WTC11 (cell line): ENCODE measurements at regions not wholly inside any gene's neighbourhood (a gene's known extent, or its start where the extent isn't known, plus 50 kb on each side); places are given as distances from the start of the nearest gene placed in this dataset.

Experiments
- ATAC-seq: fragments of 200-7000 bp; cut with Tn5 transposase; 2 replicates; pipeline ENCODE4 v1.10.0; 2021; ENCODE audit warnings: mild to moderate bottlenecking, moderate library complexity
- CTCF ChIA-PET: fragments of 300-600 bp; sonication (Branson Sonifier 250); formaldehyde crosslinking; loops from one replicate; lab custom pipeline; 2021; ENCODE audit warnings: antibody characterized with exemption; lab: Charles Lee
- POLR2A ChIA-PET: fragments of 350-600 bp; sonication (Branson Sonifier 250); formaldehyde crosslinking; loops from one replicate; lab custom pipeline; 2021; ENCODE audit warnings: antibody characterized with exemption; lab: Charles Lee
- DNase-seq: peaks from one replicate; pipeline ENCODE4 v3.0.0; 2021; ENCODE audit warnings: low spot score
- H3K27ac Mint-ChIP-seq: 2 replicates; pipeline ENCODE4 v1.8.0; 2021; ENCODE audit warnings: mixed read lengths
- H3K27me3 Mint-ChIP-seq: 2 replicates; pipeline ENCODE4 v1.8.0; 2021; ENCODE audit warnings: low read depth, mild to moderate bottlenecking, moderate library complexity, mixed read lengths
- H3K36me3 Mint-ChIP-seq: 2 replicates; pipeline ENCODE4 v1.8.0; 2021; ENCODE audit warnings: mixed read lengths
- H3K4me1 Mint-ChIP-seq: 2 replicates; pipeline ENCODE4 v1.8.0; 2022; ENCODE audit warnings: mixed read lengths
- H3K4me3 Mint-ChIP-seq: 2 replicates; pipeline ENCODE4 v1.8.0; 2021; ENCODE audit warnings: mild to moderate bottlenecking, moderate library complexity, mixed read lengths
- H3K9me3 Mint-ChIP-seq: 2 replicates; pipeline ENCODE4 v1.8.0; 2021; ENCODE audit warnings: mixed read lengths
- AR ChIP-seq: fragments of 250-450 bp; sonication (Bioruptor Pico); IDR thresholded peaks from 2 replicates; pipeline ENCODE4 v1.9.0; 2021; ENCODE audit warnings: mild to moderate bottlenecking
- CBFB ChIP-seq: sonication (generic); formaldehyde crosslinking; IDR thresholded peaks from 2 replicates; pipeline ENCODE4 v1.8.1; 2022; ENCODE audit warnings: mild to moderate bottlenecking, low read depth, missing genetic modification reagents
- CREB1 ChIP-seq: sonication (generic); formaldehyde crosslinking; IDR thresholded peaks from 2 replicates; pipeline ENCODE4 v1.8.0; 2023; ENCODE audit warnings: mild to moderate bottlenecking, missing genetic modification reagents
- ERG ChIP-seq: fragments of 250-450 bp; sonication (Bioruptor Pico); IDR thresholded peaks from 2 replicates; pipeline ENCODE4 v1.8.0; 2021; ENCODE audit warnings: mild to moderate bottlenecking
- ETV6 ChIP-seq: sonication (generic); formaldehyde crosslinking; IDR thresholded peaks from 2 replicates; pipeline ENCODE4 v1.8.1; 2022; ENCODE audit warnings: mild to moderate bottlenecking, missing genetic modification reagents
- FOXK1 ChIP-seq: sonication (generic); formaldehyde crosslinking; IDR thresholded peaks from 2 replicates; pipeline ENCODE4 v1.8.0; 2022; ENCODE audit warnings: mild to moderate bottlenecking, moderate library complexity, missing genetic modification reagents
- GRHL2 ChIP-seq: fragments of 250-450 bp; sonication (Bioruptor Pico); IDR thresholded peaks from 2 replicates; pipeline ENCODE4 v1.8.0; 2022; ENCODE audit warnings: mild to moderate bottlenecking, moderate library complexity; ENCODE audit not compliant: insufficient replicate concordance, severe bottlenecking
- GTF2I ChIP-seq: fragments of 250-450 bp; sonication (Bioruptor Pico); conservative IDR thresholded peaks from 2 replicates; pipeline ENCODE4 v1.4.0; 2021; ENCODE audit warnings: mild to moderate bottlenecking
- JUN ChIP-seq: sonication (generic); formaldehyde crosslinking; IDR thresholded peaks from 2 replicates; pipeline ENCODE4 v1.8.0; 2023; ENCODE audit warnings: mild to moderate bottlenecking, missing genetic modification reagents
- KAT7 ChIP-seq: sonication (generic); formaldehyde crosslinking; IDR thresholded peaks from 2 replicates; pipeline ENCODE4 v1.8.1; 2023; ENCODE audit warnings: missing genetic modification reagents, mild to moderate bottlenecking, borderline replicate concordance
- MAX ChIP-seq: sonication (generic); formaldehyde crosslinking; IDR thresholded peaks from 2 replicates; pipeline ENCODE4 v1.8.0; 2022; ENCODE audit warnings: mild to moderate bottlenecking, missing genetic modification reagents
- MXD4 ChIP-seq: fragments of 250-450 bp; sonication (Bioruptor Pico); IDR thresholded peaks from 2 replicates; pipeline ENCODE4 v1.8.0; 2021; ENCODE audit warnings: mild to moderate bottlenecking, moderate library complexity, borderline replicate concordance
- MYBL2 ChIP-seq: sonication (generic); formaldehyde crosslinking; IDR thresholded peaks from 2 replicates; pipeline ENCODE4 v1.8.1; 2023; ENCODE audit warnings: mild to moderate bottlenecking, moderate library complexity, missing genetic modification reagents
- NFATC4 ChIP-seq: fragments of 250-450 bp; sonication (Bioruptor Pico); IDR thresholded peaks from 2 replicates; pipeline ENCODE4 v1.9.0; 2021; ENCODE audit warnings: mild to moderate bottlenecking
- NR1H2 ChIP-seq: sonication (generic); formaldehyde crosslinking; IDR thresholded peaks from 2 replicates; pipeline ENCODE4 v1.9.0; 2021; ENCODE audit warnings: mild to moderate bottlenecking, moderate library complexity, missing genetic modification reagents
- NR3C1 ChIP-seq: sonication (generic); formaldehyde crosslinking; conservative IDR thresholded peaks from 2 replicates; pipeline ENCODE4 v1.8.1; 2023; ENCODE audit warnings: low read depth, mild to moderate bottlenecking, missing genetic modification reagents
- OVOL2 ChIP-seq: fragments of 250-450 bp; sonication (Bioruptor Pico); IDR thresholded peaks from 2 replicates; pipeline ENCODE4 v1.9.0; 2021; ENCODE audit warnings: mild to moderate bottlenecking, borderline replicate concordance
- PRRX2 ChIP-seq: fragments of 250-450 bp; sonication (Bioruptor Pico); IDR thresholded peaks from 2 replicates; pipeline ENCODE4 v1.8.0; 2021; ENCODE audit warnings: mild to moderate bottlenecking
- SMAD3 ChIP-seq: sonication (generic); formaldehyde crosslinking; IDR thresholded peaks from 2 replicates; pipeline ENCODE4 v1.8.0; 2022; ENCODE audit warnings: missing genetic modification reagents, mild to moderate bottlenecking, borderline replicate concordance
- SMAD4 ChIP-seq: sonication (generic); formaldehyde crosslinking; IDR thresholded peaks from 2 replicates; pipeline ENCODE4 v1.8.0; 2022; ENCODE audit warnings: mild to moderate bottlenecking, missing genetic modification reagents
- ZNF263 ChIP-seq: sonication (generic); formaldehyde crosslinking; IDR thresholded peaks from 2 replicates; pipeline ENCODE4 v1.8.1; 2022; ENCODE audit warnings: low read depth, mild to moderate bottlenecking, moderate library complexity, missing genetic modification reagents
- ZNF317 ChIP-seq: sonication (generic); formaldehyde crosslinking; IDR thresholded peaks from 2 replicates; pipeline ENCODE4 v1.8.1; 2023; ENCODE audit warnings: low read depth, mild to moderate bottlenecking, moderate library complexity, missing genetic modification reagents, borderline replicate concordance
- ZNF396 ChIP-seq: fragments of 250-450 bp; sonication (Bioruptor Pico); IDR thresholded peaks from 2 replicates; pipeline ENCODE4 v1.8.0; 2021; ENCODE audit warnings: mild to moderate bottlenecking, moderate library complexity, borderline replicate concordance
- TF ChIP-seq, protein P1 (sequence below): sonication (generic); formaldehyde crosslinking; IDR thresholded peaks from 2 replicates; pipeline ENCODE4 v1.8.0; 2023; ENCODE audit warnings: mild to moderate bottlenecking, missing genetic modification reagents
- TF ChIP-seq, protein P2 (sequence below): sonication (generic); formaldehyde crosslinking; IDR thresholded peaks from 2 replicates; pipeline ENCODE4 v1.8.1; 2023; ENCODE audit warnings: mild to moderate bottlenecking, missing genetic modification reagents, moderate library complexity
- TF ChIP-seq, protein P3 (sequence below): sonication (generic); formaldehyde crosslinking; IDR thresholded peaks from 2 replicates; pipeline ENCODE4 v1.8.1; 2023; ENCODE audit warnings: mild to moderate bottlenecking, missing genetic modification reagents, borderline replicate concordance

DNA sequence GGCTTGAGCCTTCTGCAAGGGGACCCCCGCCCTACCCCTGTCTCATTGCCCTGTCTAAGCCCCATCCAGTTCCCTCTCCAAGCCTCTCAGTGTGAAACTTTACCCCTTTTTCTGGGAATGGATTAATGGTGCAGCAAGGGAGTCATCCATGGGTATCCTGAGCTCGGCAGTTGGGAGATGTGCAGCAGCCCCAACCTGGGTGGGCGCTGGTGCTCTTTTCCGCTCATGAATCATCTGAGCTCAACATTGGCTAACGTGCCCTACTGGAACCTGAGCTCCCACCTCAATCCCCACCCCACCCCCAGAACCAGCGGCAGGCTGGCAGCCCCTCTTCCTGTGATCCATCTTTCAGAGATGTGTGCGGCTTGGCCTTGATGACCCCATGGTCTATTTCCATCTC lies 130.3 kb upstream of the MSX1 start:
- DNase-seq: no peak
- TF ChIP-seq SMAD4 (CRISPR knock-in tag) (no peak), MXD4 (CRISPR knock-in tag) (no peak), AR (CRISPR knock-in tag) (no peak), GRHL2 (CRISPR knock-in tag) (no peak), ERG (CRISPR knock-in tag) (no peak), JUN (CRISPR knock-in tag) (no peak), CBFB (CRISPR knock-in tag) (no peak), NR3C1 (CRISPR knock-in tag) (no peak), FOXK1 (CRISPR knock-in tag) (no peak), PRRX2 (CRISPR knock-in tag) (no peak), ETV6 (CRISPR knock-in tag) (no peak), ZNF317 (CRISPR knock-in tag) (no peak), GTF2I (CRISPR knock-in tag) (no peak), ZNF396 (CRISPR knock-in tag) (no peak), NR1H2 (CRISPR knock-in tag) (no peak), MYBL2 (CRISPR knock-in tag) (no peak)
- TF ChIP-seq, protein P1, sequence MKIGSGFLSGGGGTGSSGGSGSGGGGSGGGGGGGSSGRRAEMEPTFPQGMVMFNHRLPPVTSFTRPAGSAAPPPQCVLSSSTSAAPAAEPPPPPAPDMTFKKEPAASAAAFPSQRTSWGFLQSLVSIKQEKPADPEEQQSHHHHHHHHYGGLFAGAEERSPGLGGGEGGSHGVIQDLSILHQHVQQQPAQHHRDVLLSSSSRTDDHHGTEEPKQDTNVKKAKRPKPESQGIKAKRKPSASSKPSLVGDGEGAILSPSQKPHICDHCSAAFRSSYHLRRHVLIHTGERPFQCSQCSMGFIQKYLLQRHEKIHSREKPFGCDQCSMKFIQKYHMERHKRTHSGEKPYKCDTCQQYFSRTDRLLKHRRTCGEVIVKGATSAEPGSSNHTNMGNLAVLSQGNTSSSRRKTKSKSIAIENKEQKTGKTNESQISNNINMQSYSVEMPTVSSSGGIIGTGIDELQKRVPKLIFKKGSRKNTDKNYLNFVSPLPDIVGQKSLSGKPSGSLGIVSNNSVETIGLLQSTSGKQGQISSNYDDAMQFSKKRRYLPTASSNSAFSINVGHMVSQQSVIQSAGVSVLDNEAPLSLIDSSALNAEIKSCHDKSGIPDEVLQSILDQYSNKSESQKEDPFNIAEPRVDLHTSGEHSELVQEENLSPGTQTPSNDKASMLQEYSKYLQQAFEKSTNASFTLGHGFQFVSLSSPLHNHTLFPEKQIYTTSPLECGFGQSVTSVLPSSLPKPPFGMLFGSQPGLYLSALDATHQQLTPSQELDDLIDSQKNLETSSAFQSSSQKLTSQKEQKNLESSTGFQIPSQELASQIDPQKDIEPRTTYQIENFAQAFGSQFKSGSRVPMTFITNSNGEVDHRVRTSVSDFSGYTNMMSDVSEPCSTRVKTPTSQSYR: no peak
- POLR2A ChIA-PET: no interaction called here

GRCh38 chr4:4727536-4727935 lies 131.9 kb upstream of the MSX1 start:
- Mint-ChIP-seq H3K36me3 (peaks cover 48% of the 10 kb centered on the region), H3K4me1 (peaks cover 15% of the 10 kb centered on the region), H3K27me3 (peaks cover 23% of the 10 kb centered on the region), H3K27ac (no peak overlapping the region), H3K4me3 (no peak overlapping the region), H3K9me3 (peaks cover 45% of the 10 kb centered on the region)
- ChIA-PET CTCF (no interaction called here), POLR2A (interaction anchor here (0.6 kb wide), 1 partner anchor 73 kb away, joined by 3 read pairs; no protein-coding TSS in a partner anchor)
- DNase-seq (no peak), ATAC-seq (no peak)
- TF ChIP-seq MAX (CRISPR knock-in tag): no peak
- no peak for TF ChIP-seq SMAD3 (CRISPR knock-in tag)
- TF ChIP-seq OVOL2 (CRISPR knock-in tag): no peak
- TF ChIP-seq, protein P2, sequence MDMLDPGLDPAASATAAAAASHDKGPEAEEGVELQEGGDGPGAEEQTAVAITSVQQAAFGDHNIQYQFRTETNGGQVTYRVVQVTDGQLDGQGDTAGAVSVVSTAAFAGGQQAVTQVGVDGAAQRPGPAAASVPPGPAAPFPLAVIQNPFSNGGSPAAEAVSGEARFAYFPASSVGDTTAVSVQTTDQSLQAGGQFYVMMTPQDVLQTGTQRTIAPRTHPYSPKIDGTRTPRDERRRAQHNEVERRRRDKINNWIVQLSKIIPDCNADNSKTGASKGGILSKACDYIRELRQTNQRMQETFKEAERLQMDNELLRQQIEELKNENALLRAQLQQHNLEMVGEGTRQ (CRISPR knock-in tag): no peak
- TF ChIP-seq, protein P3, sequence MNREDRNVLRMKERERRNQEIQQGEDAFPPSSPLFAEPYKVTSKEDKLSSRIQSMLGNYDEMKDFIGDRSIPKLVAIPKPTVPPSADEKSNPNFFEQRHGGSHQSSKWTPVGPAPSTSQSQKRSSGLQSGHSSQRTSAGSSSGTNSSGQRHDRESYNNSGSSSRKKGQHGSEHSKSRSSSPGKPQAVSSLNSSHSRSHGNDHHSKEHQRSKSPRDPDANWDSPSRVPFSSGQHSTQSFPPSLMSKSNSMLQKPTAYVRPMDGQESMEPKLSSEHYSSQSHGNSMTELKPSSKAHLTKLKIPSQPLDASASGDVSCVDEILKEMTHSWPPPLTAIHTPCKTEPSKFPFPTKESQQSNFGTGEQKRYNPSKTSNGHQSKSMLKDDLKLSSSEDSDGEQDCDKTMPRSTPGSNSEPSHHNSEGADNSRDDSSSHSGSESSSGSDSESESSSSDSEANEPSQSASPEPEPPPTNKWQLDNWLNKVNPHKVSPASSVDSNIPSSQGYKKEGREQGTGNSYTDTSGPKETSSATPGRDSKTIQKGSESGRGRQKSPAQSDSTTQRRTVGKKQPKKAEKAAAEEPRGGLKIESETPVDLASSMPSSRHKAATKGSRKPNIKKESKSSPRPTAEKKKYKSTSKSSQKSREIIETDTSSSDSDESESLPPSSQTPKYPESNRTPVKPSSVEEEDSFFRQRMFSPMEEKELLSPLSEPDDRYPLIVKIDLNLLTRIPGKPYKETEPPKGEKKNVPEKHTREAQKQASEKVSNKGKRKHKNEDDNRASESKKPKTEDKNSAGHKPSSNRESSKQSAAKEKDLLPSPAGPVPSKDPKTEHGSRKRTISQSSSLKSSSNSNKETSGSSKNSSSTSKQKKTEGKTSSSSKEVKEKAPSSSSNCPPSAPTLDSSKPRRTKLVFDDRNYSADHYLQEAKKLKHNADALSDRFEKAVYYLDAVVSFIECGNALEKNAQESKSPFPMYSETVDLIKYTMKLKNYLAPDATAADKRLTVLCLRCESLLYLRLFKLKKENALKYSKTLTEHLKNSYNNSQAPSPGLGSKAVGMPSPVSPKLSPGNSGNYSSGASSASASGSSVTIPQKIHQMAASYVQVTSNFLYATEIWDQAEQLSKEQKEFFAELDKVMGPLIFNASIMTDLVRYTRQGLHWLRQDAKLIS: no peak
- TF ChIP-seq PRRX2 (CRISPR knock-in tag): no peak
- TF ChIP-seq NFATC4 (CRISPR knock-in tag): no peak
- no peak for TF ChIP-seq CREB1 (CRISPR knock-in tag)
- no peak for TF ChIP-seq KAT7
- no peak for TF ChIP-seq ZNF263

More for the DNA sequence above, 130.3 kb upstream of the MSX1 start:
- no peak overlapping the region for H3K27ac Mint-ChIP-seq
- H3K36me3 Mint-ChIP-seq: peaks cover 31% of the 10 kb centered on the region
- peaks cover 14% of the 10 kb centered on the region for H3K27me3 Mint-ChIP-seq
- CTCF ChIA-PET: no interaction called here
- peaks cover 15% of the 10 kb centered on the region for H3K4me1 Mint-ChIP-seq
- ATAC-seq: no peak
- peaks cover 28% of the 10 kb centered on the region for H3K9me3 Mint-ChIP-seq
- no peak overlapping the region for H3K4me3 Mint-ChIP-seq
